Stimulated activated CD4-positive, alpha-beta T cell treated with anti-CD3 and anti-CD28 coated beads, Interleukin-2, amount 100 ng/mL, for 48 hours (primary cell): ENCODE measurements at regions not wholly inside any gene's neighbourhood (a gene's known extent, or its start where the extent isn't known, plus 50 kb on each side); places are given as distances from the start of the nearest gene placed in this dataset.

Experiments
- DNase-seq, 2 donors: peaks; one replicate each; pipeline ENCODE4 v3.0.0-alpha.2; 2020

- no peak for DNase-seq
These were observed 241.0 kb upstream of the SNX7 start for GRCh38 chr1:98420376-98421084.

DNA sequence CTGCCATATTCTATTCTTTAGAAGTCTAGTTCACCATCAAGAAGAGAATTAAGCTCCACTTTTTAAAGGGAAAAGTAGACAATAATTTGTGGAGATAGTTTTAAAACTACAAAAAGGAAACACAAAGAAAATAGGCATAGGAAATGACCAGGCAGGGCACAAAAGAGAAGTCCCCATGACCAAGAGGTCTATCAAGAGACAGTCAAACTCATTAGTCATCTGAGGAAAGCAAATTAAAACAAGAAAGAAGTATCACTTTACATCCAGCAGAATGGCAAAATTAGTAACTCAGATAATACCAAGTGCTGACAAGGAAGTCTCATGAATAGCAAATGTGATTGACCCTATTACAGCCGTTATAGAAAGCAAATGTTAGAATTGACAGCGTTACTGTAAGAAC lies 243.7 kb upstream of the SNX7 start:
- DNase-seq: no peak

DNA sequence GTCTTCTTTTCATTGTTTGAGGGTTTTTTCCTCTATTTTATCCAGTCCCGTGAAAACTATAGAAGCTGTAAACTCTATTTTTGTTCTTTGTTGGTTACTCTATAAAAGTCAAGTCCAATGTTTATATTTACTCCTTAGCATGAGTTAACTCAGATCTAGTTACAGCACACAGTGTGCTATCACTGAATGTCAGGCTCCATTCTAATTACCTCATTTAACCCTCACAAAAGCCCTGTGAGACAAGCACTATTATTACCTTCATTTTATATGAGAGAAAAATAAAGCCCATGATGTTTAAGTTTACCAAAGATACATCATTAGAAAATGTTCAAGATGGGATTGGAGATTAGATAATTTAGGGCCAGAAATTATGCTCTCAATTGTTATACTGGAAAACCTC lies 251.4 kb upstream of the SNX7 start:
- no peak for DNase-seq

DNA sequence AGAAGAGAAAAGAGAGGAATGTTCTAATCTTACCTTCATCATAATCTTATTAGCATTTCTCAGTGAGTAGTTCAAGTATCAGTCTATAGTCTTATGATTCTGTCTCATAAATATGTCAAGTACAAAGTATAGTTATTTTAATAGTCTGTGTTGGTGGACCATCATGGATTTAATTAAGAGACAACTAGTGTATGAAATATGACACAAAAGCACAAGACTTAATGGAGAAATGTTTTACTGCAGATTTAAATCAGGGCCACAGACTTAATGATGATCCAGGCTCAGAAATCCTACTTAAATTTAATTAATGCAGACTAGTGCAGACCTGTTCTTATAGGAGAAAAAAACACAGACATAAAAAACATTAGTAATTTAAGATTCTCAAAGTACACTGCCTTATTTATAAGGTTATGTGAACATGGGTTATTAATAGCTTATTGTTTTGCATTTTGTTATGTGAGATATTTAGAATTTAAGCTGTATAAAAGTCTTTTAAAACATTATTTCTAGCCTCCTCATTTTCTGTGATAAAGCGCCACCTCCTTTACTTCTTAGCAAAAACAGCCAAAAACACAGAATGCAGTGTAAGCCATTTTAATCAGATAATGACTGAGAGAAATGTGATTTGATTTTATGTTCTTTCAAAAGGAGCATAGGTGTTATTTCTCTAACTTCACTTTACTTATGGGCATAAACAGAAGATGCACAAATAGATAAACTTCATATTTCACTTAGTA lies 255.0 kb upstream of the SNX7 start:
- no peak for DNase-seq

DNA sequence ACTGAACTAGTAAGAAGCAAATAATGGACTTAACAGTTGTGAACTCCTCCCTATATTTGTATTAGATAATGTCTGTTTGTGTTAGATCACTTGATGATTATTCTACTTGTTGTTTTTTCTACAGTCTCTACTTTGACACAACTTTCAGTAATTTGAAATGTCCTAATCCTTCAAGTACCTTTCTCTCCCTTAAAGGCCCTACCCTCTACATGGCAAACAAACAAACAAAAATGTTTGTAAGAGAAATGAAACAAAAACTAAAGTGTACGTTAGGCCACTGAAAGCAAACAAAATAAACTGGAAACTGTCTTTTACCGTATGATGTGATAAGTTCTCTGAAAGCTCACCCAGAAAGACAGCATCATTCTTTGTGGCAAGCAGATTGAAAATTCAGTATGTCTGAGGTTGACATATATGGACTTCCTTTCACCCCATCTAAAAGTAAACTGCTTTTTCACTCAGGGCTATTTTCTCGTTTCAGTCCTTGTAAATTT lies 255.9 kb upstream of the SNX7 start:
- DNase-seq: no peak

GRCh38 chr1:98404866-98405265 lies 256.7 kb upstream of the SNX7 start:
- DNase-seq: no peak

GRCh38 chr1:98403963-98404480 lies 257.5 kb upstream of the SNX7 start:
- DNase-seq: no peak

GRCh38 chr1:98402860-98403259 lies 258.7 kb upstream of the SNX7 start:
- DNase-seq: no peak

DNA sequence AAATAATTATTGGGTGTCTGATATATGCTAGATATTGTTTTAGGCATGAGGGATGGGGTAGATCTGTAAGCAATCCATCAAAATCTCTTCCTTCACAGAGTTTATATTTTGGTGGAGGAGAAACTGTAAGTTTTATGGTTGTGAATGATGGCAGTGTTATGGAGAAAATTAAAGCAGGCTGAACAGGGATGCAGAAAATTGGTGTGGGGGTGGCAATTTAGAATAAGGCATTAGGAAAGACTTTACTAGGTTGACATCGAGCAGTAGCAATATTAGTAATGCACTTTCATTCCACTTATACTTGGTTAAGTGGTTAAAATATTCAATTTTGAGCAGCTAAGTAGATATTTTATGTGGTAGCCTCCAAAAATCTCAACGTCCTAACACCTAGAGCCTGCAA lies 261.1 kb upstream of the SNX7 start:
- no peak for DNase-seq

DNA sequence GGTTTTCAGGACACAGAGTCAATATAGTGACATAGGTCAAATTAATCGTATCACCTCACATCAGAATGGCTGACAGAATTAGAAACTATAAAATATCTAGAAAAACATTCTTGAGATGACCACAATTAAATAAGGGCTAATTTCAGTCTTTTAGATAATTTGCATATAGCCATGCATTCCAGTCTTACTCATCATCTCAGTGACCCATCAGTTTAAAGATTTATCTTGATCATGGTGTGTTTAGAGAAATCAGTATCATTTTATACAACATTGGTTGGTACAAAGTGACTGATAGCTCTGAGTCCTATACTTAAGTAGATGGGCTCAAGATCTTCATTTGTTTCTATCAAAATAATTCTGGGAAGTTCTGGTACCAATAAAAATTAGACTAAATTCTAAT lies 262.3 kb upstream of the SNX7 start:
- DNase-seq: no peak

- no peak for DNase-seq
These were observed 262.9 kb upstream of the SNX7 start for GRCh38 chr1:98398649-98399048.

GRCh38 chr1:98398092-98398491 lies 263.4 kb upstream of the SNX7 start:
- DNase-seq: no peak

DNA sequence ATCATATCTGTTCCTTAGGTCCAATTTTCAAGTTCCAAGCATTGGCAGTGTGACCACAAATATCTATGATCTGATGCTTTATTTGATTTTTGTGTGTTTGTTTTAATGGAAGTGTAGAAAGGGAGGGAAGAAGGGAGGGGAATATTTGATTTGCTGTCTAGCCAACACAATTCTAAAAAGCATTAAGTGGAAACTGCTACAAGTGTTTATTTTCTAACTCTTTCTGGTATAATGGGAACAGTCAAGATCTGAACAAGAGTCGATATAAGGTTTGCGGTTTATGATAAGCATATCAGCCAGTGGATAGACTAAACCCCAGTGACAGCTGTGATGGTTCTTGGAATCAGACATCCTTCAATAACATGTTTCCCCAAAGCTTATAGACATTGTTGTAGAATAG lies 267.8 kb upstream of the SNX7 start:
- DNase-seq: no peak

- DNase-seq: no peak
These were observed 270.3 kb upstream of the SNX7 start for GRCh38 chr1:98391175-98391574.

GRCh38 chr1:98389809-98390208 lies 271.7 kb upstream of the SNX7 start:
- no peak for DNase-seq

GRCh38 chr1:98388441-98388840 lies 273.1 kb upstream of the SNX7 start:
- no peak for DNase-seq

- DNase-seq: no peak
These were observed 273.8 kb upstream of the SNX7 start for GRCh38 chr1:98387701-98388100.

DNA sequence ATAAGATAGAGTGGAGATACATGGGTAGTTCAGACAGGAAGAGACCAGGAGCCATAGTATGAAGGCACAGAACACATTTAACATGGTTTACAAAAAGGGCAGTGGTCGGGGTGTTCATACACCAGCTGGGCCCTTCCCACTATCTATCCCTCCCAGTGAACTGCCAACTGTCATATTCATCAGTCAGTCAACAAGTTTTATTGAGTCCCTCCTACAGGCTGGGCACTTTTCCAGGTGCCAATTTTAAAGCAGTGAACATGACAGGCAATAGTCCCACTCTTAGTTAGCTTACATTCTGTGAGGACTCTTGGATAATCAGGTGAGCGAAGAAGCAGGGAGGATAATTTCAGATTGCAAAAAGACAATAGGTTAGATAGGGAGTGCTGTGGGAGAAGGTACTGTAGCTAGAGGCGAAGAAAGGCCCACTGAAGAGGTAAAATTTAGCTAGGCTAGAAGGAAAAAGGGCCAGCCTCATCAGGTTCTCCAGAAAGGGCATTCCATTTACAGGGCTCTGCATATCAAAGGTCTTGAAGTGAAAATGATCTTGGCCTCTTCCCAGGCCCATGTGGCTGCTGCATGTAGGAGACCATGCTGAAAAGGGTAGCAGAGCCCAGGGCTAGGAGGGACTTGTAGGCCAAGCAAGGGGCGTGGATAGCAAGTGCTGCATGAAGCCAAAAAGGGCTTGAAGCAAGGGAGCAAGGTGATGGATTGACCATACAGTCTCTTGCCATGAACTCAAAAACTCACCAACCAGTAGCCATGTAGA lies 274.7 kb upstream of the SNX7 start:
- no peak for DNase-seq

GRCh38 chr1:98385652-98386051 lies 275.9 kb upstream of the SNX7 start:
- DNase-seq: no peak

DNA sequence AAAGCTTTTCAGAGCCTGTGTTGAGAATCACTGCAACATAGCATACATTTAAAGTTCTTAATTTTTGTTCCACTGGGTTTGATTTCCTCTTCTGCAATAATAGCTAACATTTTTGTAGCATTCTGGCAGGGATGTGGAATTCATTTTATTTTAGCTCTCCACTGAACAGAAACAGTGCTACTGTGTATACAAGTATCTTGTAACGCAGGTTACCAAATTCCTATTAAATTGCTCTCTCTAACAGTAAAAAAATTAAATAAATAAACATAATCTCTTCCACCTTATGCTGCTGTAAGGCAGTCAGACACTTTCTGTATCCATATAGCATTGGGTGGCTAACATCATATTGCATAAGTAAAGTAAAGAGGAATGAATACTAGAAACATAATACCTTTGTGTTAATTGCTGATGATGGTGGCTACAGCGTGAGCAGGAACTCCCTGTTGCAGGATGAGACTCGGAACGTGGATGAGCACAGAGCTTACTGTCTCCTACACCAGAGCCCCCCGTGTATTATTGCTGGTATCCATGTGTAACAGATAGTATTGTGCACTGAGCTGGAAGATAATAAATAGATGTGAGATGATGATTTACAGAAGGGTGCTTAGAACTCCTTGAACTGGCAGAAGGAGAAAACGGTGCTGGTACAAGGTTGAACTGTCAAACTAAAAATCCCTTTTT lies 276.9 kb upstream of the SNX7 start:
- no peak for DNase-seq

DNA sequence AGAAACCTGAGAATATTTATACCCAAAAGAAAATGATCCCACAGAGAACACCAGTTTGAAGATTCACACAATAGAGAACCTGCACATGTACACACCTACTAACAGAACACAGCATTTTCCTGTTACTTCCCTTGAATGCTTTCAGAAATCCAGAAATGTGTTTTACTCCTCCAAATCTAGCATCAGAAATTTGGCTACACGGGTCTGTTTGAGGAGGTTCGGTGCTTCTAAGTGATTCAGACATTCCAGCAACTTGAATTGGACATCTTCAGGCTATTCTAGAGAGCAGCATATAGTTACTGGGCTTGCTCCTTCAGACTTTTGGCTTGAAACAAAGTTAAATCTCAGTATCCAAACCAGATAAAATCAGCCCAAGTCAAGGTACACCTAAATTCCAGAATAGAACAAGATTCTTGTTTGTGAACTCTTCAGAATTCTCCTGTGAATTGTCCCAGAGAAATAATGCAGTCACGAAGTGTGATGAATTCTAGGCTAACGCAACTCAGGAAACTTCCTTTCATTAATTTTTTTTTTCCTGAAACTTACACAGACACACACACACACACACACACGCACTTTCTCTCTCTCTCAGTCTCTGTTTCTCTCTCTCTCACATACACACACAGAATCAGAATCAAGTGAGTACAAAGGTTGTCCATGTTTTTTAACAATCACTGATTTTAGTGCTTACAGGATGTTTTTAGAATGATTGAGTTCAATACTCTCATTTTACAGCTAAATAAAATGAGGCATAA lies 278.4 kb upstream of the SNX7 start:
- no peak for DNase-seq

DNA sequence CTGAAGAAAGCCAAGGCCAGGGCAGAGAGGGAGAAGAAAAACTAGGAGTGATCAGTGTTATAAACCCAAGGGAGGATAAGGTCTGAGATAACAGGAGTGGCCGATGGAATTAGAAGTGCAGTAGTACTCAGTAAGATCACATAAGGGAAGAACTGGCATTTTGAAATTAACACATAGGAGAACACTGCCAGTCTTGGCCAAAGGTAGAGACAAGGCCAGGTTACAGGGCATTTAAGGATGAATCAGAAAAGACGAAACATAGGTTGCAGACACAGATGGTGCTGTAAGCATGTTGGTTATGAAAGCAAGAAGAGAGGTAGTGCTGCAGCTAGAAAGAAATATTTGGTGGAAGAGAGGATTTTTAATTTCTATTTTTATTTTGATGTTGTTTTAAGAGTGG lies 278.9 kb upstream of the SNX7 start:
- no peak for DNase-seq
